Esophagus muscularis mucosa (tissue), 4 donors: ENCODE measurements at regions not wholly inside any gene's neighbourhood (a gene's known extent, or its start where the extent isn't known, plus 50 kb on each side); places are given as distances from the start of the nearest gene placed in this dataset.

Experiments used
- EP300 ChIP-seq: sonication (generic); formaldehyde crosslinking; IDR thresholded peaks from one replicate; pipeline ENCODE4 v1.6.1; 2017; ENCODE audit warnings: antibody characterized with exemption
- POLR2A ChIP-seq: fragments of 450-650 bp; IDR thresholded peaks from one replicate; pipeline ENCODE4 v1.6.1; 2017; ENCODE audit warnings: antibody characterized with exemption, moderate library complexity, mild to moderate bottlenecking, low read depth
- POLR2AphosphoS5 ChIP-seq, 2 donors: sonication (generic); formaldehyde crosslinking; IDR thresholded peaks; one replicate each; pipeline ENCODE4 v1.6.1; 2017; ENCODE audit warnings: antibody characterized with exemption in 2 of 2
- TF ChIP-seq, protein P1 (sequence below), 3 experiments: fragments of 200-600 bp in 2 of 3; fragments of 450-650 bp in 1 of 3; sonication (generic) in 2 of 3; IDR thresholded peaks; one replicate each; pipeline ENCODE4 v1.5.1; 2017 to 2019; ENCODE audit warnings: antibody characterized with exemption in 3 of 3, mild to moderate bottlenecking in 2 of 3, moderate library complexity in 1 of 3

GRCh38 chr6:105831311-105832097 is 254.6 kb upstream of the PRDM1 start:
- TF ChIP-seq, protein P1, sequence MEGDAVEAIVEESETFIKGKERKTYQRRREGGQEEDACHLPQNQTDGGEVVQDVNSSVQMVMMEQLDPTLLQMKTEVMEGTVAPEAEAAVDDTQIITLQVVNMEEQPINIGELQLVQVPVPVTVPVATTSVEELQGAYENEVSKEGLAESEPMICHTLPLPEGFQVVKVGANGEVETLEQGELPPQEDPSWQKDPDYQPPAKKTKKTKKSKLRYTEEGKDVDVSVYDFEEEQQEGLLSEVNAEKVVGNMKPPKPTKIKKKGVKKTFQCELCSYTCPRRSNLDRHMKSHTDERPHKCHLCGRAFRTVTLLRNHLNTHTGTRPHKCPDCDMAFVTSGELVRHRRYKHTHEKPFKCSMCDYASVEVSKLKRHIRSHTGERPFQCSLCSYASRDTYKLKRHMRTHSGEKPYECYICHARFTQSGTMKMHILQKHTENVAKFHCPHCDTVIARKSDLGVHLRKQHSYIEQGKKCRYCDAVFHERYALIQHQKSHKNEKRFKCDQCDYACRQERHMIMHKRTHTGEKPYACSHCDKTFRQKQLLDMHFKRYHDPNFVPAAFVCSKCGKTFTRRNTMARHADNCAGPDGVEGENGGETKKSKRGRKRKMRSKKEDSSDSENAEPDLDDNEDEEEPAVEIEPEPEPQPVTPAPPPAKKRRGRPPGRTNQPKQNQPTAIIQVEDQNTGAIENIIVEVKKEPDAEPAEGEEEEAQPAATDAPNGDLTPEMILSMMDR (IDR thresholded peaks at IDR 0.05) = no peak
- TF ChIP-seq EP300 = no peak
- TF ChIP-seq POLR2A = no peak
- TF ChIP-seq POLR2AphosphoS5 (IDR thresholded peaks at IDR 0.05) = no peak
